ENCODE measurements at regions not wholly inside any gene's neighbourhood (a gene's known extent, or its start where the extent isn't known, plus 50 kb on each side); places are given as distances from the start of the nearest gene placed in this dataset.

DNA sequence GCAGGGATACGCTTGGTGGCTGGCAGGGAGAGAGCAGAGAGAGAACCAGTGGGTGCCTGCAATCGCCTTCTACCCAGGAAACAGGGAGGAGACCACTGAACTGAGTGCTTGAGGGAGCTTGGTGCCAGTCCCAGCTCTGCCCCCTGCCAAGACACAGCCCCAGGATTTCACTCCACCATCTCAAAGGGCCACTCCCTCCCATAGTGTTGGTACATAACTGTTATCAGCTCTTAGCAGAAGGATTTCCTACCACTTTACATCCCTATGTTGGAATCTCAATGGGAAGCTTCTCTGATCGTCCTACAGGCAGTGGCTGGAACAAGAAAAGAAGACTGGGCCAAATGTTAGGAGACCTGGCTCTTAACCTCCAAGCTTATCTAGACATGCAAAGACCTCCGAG, 157.4 kb upstream of the FOXN3 start:
- peaks cover 8 to 57% (median 10%) of the 10 kb centered on the region in 10 experiments for H3K4me1 ChIP-seq
- H3K9ac ChIP-seq, result no peak overlapping the region
- no peak for TF ChIP-seq Cebpa-rat (IDR thresholded peaks at IDR 0.05)
- H3K4me3 ChIP-seq, result no peak overlapping the region
- no peak overlapping the region for H3K27ac ChIP-seq
- no peaks in the 10 kb centered on the region for H3K27me3 ChIP-seq
- H3K4me2 ChIP-seq, result peak overlapping the region in 1 of 11 experiments; percentile 88; a peak in 3 of 22 replicates
- H3K9me3 ChIP-seq (replicated peaks in 1 of 11), result peaks cover 0 to 7% (median 0%) of the 10 kb centered on the region in 11 experiments; a peak in 2 of 22 replicates
- peaks cover 0 to 10% (median 0%) of the 10 kb centered on the region in 11 experiments; a peak in 2 of 22 replicates for H4K20me1 ChIP-seq
- H3K36me3 ChIP-seq, result peaks cover 0 to 51% (median 11%) of the 10 kb centered on the region in 11 experiments; a peak in 9 of 22 replicates

DNA sequence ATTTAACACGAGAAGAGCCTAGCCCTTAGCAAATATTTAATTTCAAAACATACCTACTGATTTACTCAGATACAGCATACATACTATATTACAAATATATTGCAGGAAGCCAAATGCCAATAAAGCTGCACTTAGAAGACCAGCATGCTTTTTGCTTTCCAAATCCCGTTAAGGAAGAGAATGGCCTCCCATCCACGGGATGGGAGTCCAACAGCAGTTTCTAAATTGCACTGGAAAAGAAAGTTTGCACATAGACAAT, 156.3 kb upstream of the FOXN3 start:
- Histone ChIP-seq H3K9me3 (replicated peaks in 1 of 11) (peaks cover 0 to 7% (median 0%) of the 10 kb centered on the region in 11 experiments; a peak in 2 of 22 replicates), H3K9ac (no peak overlapping the region), H3K27me3 (no peaks in the 10 kb centered on the region), H4K20me1 (peaks cover 0 to 10% (median 0%) of the 10 kb centered on the region in 11 experiments; a peak in 2 of 22 replicates), H3K4me1 (peaks cover 9 to 52% (median 15%) of the 10 kb centered on the region in 10 experiments), H3K27ac (no peak overlapping the region), H3K4me2 (no peak overlapping the region), H3K4me3 (no peak overlapping the region), H3K36me3 (peaks cover 0 to 51% (median 11%) of the 10 kb centered on the region in 11 experiments; a peak in 9 of 22 replicates)
- TF ChIP-seq Cebpa-rat (IDR thresholded peaks at IDR 0.05), result no peak

DNA sequence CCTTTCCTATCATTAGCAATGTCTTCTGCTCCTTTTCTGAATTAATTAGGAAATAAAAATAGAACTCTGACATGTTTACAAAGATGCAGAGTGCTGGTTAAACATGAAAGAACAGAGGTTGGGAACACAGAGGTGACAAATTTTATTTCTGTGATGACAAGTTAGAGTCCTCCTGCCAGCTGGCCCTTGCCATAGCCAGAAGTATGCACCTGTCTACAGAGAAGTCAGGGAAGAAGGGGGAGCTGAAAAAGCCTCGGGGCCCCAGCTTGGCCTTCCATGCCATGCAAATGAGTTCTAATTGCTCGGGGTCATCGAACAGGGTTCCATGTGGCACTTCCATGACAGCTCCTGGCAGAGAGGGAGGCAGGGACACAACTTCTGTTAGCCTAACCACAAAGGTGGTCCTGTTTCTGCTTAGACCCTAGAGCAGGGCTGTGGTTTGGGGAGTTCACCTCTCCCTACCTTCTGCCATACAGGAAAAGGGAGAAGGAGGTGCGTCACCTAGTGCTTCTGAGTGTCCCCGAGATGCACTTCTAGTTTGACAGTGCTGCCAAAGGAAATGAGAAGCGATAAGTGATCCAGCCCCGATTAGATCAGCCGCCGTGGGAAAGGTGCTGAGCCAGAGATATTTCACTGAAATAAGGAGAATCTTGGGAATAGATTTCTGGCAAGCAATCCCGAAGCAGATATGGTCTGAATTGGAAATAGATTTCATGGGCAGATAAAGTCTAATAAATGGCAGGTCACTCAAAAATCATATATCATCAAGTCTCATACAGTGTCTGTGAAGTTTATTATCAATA, 155.8 kb upstream of the FOXN3 start:
- H3K27ac ChIP-seq, result no peak overlapping the region
- no peak for TF ChIP-seq Cebpa-rat (IDR thresholded peaks at IDR 0.05)
- peaks cover 0 to 7% (median 0%) of the 10 kb centered on the region in 11 experiments; a peak in 2 of 22 replicates for H3K9me3 ChIP-seq (replicated peaks in 1 of 11)
- H3K9ac ChIP-seq, result no peak overlapping the region
- H3K4me2 ChIP-seq, result no peak overlapping the region
- peaks cover 0 to 10% (median 0%) of the 10 kb centered on the region in 11 experiments; a peak in 2 of 22 replicates for H4K20me1 ChIP-seq
- peaks cover 9 to 52% (median 15%) of the 10 kb centered on the region in 10 experiments for H3K4me1 ChIP-seq
- H3K36me3 ChIP-seq, result peaks cover 0 to 46% (median 11%) of the 10 kb centered on the region in 11 experiments; a peak in 9 of 22 replicates
- no peaks in the 10 kb centered on the region for H3K27me3 ChIP-seq
- no peak overlapping the region for H3K4me3 ChIP-seq

DNA sequence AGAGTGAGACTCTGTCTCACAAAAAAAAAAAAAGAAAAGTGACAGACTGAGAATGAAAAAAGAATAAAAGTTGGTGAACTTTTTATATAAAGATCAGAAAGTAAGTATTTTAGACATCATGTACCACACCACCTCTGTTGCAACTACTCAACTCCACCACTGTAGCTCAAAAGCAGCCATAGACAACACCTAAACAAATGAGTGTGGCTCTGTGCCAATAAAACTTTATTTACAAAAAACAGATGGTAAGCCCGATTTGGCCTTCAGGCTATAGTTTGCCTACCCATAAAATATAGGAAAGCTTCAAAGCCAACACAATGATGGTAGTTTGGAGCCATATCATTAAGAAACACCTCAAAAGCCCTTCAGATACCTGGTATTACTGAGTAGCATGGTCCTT, 154.5 kb upstream of the FOXN3 start:
- H3K4me3 ChIP-seq, result no peak overlapping the region
- no peak overlapping the region for H3K4me2 ChIP-seq
- no peak overlapping the region for H3K27ac ChIP-seq
- peaks cover 0 to 10% (median 0%) of the 10 kb centered on the region in 11 experiments; a peak in 3 of 22 replicates for H4K20me1 ChIP-seq
- peaks cover 0 to 36% (median 10%) of the 10 kb centered on the region in 11 experiments; a peak in 7 of 22 replicates for H3K36me3 ChIP-seq
- no peak overlapping the region for H3K9ac ChIP-seq
- TF ChIP-seq Cebpa-rat (IDR thresholded peaks at IDR 0.05), result no peak
- H3K4me1 ChIP-seq, result peaks cover 9 to 52% (median 26%) of the 10 kb centered on the region in 10 experiments
- H3K9me3 ChIP-seq (replicated peaks in 1 of 11), result peaks cover 0 to 7% (median 0%) of the 10 kb centered on the region in 11 experiments; a peak in 2 of 22 replicates
- no peaks in the 10 kb centered on the region for H3K27me3 ChIP-seq

DNA sequence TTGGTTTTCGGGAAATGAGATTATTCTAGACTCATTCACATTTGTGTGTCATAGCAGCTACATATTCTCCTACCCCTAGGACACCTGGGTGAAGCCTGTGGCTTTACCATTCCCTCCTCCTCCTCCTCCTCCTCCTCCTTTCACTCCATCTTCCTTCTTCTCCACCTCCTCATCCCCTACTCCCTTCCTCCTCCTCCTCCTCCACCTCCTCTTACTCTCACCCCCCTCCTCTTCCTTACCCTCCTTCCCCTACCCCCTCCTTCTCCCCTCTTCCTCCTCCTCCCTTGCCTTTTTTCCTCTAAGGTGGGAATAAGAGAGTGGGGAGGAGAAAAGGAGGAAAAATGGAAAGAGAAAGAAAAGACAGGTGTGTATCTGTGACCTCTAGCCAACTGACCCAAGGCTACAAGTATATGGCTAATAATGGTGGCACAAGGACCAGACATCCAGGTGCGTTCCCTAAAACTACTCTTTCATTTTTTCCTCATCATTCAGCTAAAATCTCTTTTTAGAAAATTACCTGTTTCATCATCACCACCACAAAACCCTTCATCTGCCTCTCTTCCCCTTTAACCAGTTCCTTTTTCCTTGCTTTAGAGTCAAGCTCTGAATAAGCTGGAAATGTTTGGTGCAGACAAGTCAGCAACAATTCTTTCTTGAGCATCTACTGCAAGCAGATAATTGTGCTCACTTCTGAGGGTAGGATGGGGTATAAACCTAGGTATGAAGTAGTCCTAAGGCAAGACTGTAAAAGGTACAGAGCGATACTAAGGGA, 149.8 kb upstream of the FOXN3 start:
- Histone ChIP-seq H3K4me1 (peaks cover 9 to 42% (median 28%) of the 10 kb centered on the region in 10 experiments), H3K27ac (no peak overlapping the region), H4K20me1 (peaks cover 0 to 5% (median 0%) of the 10 kb centered on the region in 11 experiments; a peak in 3 of 22 replicates), H3K36me3 (peaks cover 0 to 16% (median 6%) of the 10 kb centered on the region in 11 experiments; a peak in 9 of 22 replicates), H3K4me2 (peak overlapping the region in 7 of 11 experiments; percentile 15 to 56 (median 38); a peak in 12 of 22 replicates), H3K9me3 (replicated peaks in 1 of 11) (peaks cover 0 to 4% (median 0%) of the 10 kb centered on the region in 11 experiments; a peak in 1 of 22 replicates), H3K27me3 (no peaks in the 10 kb centered on the region), H3K4me3 (no peak overlapping the region), H3K9ac (no peak overlapping the region)
- no peak for TF ChIP-seq Cebpa-rat (IDR thresholded peaks at IDR 0.05)

DNA sequence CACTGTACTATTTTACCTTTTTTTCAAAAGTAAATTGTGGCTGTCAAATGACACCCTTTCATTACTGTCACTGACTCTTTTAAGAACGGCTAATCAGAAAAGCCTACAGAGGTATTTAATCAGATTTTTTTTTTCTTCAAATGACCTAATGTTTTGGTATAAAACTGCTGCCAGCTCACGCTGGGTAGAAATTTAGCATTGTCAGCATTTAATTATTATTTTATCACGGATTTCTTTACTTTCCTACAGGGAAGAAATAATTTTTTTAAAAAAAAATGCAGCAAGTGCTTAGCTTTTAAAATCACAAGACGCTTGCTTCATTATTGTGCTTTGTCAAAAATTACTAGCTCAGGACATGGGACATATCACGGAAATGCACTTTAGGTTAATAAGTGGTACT, 149.1 kb upstream of the FOXN3 start:
- H3K9ac ChIP-seq, result no peak overlapping the region
- peaks cover 0 to 21% (median 5%) of the 10 kb centered on the region in 11 experiments; a peak in 8 of 22 replicates for H3K36me3 ChIP-seq
- H3K9me3 ChIP-seq (replicated peaks in 1 of 11), result peaks cover 0 to 4% (median 0%) of the 10 kb centered on the region in 11 experiments; a peak in 1 of 22 replicates
- H3K4me1 ChIP-seq, result peaks cover 9 to 42% (median 28%) of the 10 kb centered on the region in 10 experiments
- H3K4me3 ChIP-seq, result no peak overlapping the region
- H4K20me1 ChIP-seq, result peaks cover 0 to 5% (median 0%) of the 10 kb centered on the region in 11 experiments; a peak in 3 of 22 replicates
- TF ChIP-seq Cebpa-rat (IDR thresholded peaks at IDR 0.05), result no peak
- H3K4me2 ChIP-seq, result no peak overlapping the region
- H3K27ac ChIP-seq, result no peak overlapping the region
- H3K27me3 ChIP-seq, result no peaks in the 10 kb centered on the region

DNA sequence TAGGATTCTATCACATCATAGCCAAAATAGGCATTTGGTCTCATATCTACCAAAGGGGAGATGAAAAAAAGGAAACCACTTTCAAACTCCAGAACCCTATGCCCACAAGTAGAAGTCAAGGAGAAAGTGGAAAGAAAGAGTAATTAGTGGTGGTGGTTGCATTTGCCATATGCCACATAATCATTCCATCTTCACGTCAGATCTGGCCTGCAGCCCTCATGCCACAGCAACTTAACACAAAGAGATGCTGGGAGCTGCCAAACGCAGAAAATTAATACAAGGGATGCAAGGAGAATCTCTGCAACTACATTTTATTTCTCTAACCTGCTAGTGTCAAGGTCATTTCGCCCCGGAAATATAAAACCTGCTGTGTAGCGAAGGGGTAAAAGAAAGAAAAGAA, 148.6 kb upstream of the FOXN3 start:
- no peak for TF ChIP-seq Cebpa-rat (IDR thresholded peaks at IDR 0.05)
- H3K4me1 ChIP-seq, result peaks cover 9 to 44% (median 28%) of the 10 kb centered on the region in 10 experiments
- peaks cover 0 to 4% (median 0%) of the 10 kb centered on the region in 11 experiments; a peak in 1 of 22 replicates for H3K9me3 ChIP-seq (replicated peaks in 1 of 11)
- H3K27me3 ChIP-seq, result no peaks in the 10 kb centered on the region
- no peak overlapping the region for H3K27ac ChIP-seq
- H4K20me1 ChIP-seq, result peaks cover 0 to 5% (median 0%) of the 10 kb centered on the region in 11 experiments; a peak in 3 of 22 replicates
- H3K4me3 ChIP-seq, result no peak overlapping the region
- H3K36me3 ChIP-seq, result peaks cover 0 to 25% (median 6%) of the 10 kb centered on the region in 11 experiments; a peak in 13 of 22 replicates
- H3K4me2 ChIP-seq, result no peak overlapping the region
- H3K9ac ChIP-seq, result no peak overlapping the region

DNA sequence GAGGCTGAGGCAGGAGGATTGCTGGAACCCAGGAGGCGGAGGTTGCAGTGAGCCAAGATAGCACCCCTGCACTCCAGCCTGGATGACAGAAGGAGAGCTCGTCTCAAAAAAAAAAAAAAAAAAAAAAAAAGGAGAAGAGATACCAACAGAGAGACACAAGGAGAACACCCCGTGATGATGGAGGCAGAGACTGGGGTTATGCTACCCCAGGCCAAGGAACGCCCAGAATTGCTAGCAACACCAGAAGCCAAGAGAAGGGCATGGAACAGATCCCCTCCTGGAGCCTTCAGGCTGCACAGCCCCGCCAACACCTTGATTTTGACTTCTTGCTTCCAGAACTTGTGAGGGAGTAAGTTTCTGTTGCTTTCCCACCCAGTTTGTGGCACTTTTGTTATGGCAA, 148.0 kb upstream of the FOXN3 start:
- no peak overlapping the region for H3K9ac ChIP-seq
- peaks cover 0 to 5% (median 0%) of the 10 kb centered on the region in 11 experiments; a peak in 3 of 22 replicates for H4K20me1 ChIP-seq
- peaks cover 13 to 44% (median 30%) of the 10 kb centered on the region in 10 experiments for H3K4me1 ChIP-seq
- H3K27ac ChIP-seq, result no peak overlapping the region
- no peaks in the 10 kb centered on the region for H3K27me3 ChIP-seq
- no peak overlapping the region for H3K4me2 ChIP-seq
- H3K36me3 ChIP-seq, result peaks cover 4 to 28% (median 11%) of the 10 kb centered on the region in 11 experiments; a peak in 16 of 22 replicates
- no peak for TF ChIP-seq Cebpa-rat (IDR thresholded peaks at IDR 0.05)
- H3K9me3 ChIP-seq (replicated peaks in 1 of 11), result peaks cover 0 to 7% (median 2%) of the 10 kb centered on the region in 11 experiments; a peak in 1 of 22 replicates
- H3K4me3 ChIP-seq, result no peak overlapping the region
